B cell (primary cell): ENCODE measurements at regions not wholly inside any gene's neighbourhood (a gene's known extent, or its start where the extent isn't known, plus 50 kb on each side); places are given as distances from the start of the nearest gene placed in this dataset.

Experiments used
- CTCF ChIP-seq: fragments of 200-600 bp; IDR thresholded peaks from one replicate; pipeline ENCODE4 v1.8.0; 2022; ENCODE audit warnings: antibody characterized with exemption, mild to moderate bottlenecking
- EZH2 ChIP-seq: IDR thresholded peaks from 2 replicates; pipeline ENCODE4 v1.6.1; 2012; ENCODE audit warnings: borderline replicate concordance, low read depth, mild to moderate bottlenecking, moderate library complexity, low read length; ENCODE audit not compliant: insufficient read depth, poor library complexity, severe bottlenecking

GRCh38 chr4:62656006-62656405 lies 1455.9 kb downstream of the ADGRL3 start:
- TF ChIP-seq CTCF (no peak), EZH2 (no peak)
